Glomerular endothelial cell (primary cell): ENCODE measurements at regions not wholly inside any gene's neighbourhood (a gene's known extent, or its start where the extent isn't known, plus 50 kb on each side); places are given as distances from the start of the nearest gene placed in this dataset.
"Not testable (repeated sequence)": the region's sequence is repeated elsewhere in the genome, so short reads cannot be mapped to it uniquely, and the experiment has no call there.

Source experiments
- DNase-seq: peaks from one replicate; pipeline ENCODE4 v3.0.0-alpha.2; 2011; ENCODE audit warnings: low read depth, low spot score; ENCODE audit errors: extremely low read depth

DNA sequence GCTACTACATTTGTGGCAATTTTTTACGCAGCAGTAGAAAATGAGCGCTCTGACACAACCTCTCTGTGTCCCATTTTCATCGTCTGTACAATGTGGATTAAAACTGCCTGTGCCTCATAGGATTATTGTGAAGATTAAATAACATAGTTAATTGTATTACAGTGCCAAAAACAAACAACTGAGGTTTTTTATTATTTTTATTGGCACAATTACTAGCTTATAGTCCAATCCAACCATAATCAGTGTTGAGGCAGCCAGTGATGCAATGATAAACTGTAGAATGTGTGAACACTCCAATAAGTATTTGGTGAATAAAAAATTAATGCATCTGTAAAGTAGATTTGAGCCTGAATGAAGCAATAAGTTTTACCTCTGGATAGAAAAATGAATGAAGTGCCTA lies 588.3 kb downstream of the DNAH5 start:
- DNase-seq = no peak

DNA sequence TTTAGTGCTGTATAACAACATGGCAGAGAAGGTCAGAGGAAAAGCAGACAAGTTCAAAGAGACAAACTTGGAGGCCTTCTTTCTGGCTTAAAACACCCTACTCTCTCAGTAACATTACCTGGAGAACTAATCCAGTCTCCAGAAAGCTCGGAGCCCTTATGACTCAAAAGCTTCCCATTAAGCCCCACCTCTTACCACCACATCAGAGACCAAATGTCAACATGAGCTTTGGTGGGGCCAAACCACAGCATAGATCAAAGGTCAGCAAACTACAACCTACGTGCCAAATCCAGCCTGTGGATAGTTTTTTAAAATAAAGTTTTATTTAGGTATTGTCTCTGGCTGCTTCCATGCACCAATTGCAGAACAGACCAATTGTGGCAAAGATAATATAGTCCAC lies 589.9 kb downstream of the DNAH5 start:
- DNase-seq = no peak

DNA sequence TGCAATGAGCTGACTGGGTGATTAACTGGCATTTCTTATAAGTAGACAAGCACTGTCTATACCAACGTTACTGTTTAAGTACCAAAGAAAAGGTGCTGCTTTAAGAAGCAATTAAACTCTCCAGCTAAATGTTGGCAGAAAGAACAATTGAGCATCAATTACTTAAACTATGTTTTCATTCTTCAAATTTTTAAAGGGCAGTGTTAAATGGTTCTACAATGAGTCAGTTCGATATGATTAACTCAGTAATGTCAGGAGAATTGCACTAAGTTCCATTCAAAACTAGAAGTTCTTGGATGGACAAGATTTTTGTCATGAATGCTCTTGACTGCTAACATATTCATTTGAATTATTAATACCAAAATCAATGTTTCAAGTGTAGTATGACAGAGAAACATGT lies 593.7 kb downstream of the DNAH5 start:
- no peak for DNase-seq

DNA sequence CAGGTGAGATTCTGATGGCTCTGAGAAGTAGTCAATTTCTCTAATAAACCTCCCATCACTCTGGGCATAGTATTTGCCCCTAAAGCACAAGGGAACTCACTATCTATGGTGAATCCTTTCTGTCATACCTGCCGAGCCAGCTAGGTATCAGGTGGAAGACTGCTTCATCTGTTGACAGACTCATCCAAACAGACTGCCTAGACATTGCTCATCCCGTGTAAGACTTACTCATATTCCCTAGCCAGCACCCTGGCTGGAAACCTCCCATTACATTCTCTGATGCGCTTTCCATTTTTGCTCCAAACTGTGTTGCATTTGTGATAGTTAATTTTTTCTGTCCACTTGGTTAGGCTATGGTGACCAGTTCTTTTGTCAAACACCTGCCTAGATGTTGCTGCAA lies 595.9 kb downstream of the DNAH5 start:
- no peak for DNase-seq

DNA sequence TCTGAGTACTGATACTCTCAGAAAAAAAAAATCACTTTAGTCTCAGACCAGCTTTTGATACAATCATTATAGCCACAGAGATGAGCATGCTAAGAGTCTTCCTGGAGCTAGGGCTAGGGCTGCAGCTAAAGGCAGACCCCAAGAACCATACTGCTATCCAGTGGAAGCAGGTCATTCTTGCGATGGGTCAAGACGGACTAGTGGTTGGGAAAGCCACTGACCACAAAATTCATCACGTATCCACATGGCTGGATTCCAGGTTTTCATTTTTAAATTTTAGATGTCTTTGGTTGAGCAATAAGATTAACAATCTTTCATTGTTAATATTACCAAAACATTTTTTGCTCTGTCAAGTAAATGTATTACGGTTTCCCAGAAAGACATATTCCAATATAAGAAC lies 598.1 kb downstream of the DNAH5 start:
- no peak for DNase-seq

DNA sequence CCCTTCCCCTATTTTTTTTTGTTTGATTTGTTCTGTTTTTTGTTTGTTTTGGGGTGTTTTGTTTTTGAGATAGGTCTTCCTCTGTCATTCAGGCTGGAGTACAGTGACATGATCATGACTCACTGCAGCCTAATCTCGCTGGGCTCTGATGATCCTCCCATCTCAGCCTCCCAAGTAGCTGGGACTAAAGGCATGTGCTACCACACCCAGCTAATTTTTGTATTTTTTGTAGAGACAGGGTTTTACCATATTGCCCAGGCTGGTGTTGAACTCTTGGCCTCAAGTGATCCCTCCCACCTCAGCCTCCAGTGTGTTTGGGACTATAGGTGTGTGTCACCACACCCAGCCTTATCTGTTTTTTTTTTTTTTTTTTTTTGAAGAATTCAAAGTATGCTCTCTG lies 605.4 kb downstream of the DNAH5 start:
- no peak for DNase-seq

DNA sequence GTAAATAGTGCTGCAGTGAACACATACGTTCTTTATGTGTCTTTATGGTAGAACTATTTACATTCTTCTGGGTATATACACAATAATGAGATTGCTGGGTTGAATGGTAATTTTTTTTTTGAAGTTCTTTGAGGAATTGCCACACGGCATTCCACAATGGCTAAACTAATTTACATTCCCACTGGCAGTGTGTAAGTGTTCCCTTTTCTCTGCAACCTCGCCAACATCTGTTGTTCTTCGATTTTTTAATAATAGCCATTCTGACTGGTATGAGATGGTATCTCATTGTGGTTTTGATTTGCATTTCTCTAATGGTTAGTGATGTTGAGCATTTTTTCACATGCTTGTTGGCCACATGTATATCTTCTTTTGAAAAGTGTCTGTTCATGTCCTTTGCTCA lies 609.5 kb downstream of the DNAH5 start:
- DNase-seq = not testable (repeated sequence)

DNA sequence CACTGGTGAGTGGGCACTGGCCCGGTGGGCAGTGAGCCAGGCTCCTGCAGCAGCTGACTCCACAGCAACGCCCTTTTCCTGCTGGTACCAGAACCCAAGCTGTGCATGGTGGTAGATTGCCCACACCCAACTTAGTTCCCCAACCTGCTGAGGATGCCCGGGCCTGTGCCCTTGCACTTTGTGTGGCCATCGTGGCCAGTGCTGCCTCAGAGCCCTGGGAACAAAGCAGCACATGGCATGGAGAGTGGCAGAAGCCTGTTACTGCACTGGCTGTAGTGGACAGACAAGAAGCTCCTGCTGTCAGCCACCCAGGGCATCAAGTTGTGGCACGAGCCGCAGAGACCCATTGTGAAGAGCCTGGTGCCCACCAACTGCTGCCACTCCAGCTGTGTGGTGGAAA lies 612.9 kb downstream of the DNAH5 start:
- no peak for DNase-seq

DNA sequence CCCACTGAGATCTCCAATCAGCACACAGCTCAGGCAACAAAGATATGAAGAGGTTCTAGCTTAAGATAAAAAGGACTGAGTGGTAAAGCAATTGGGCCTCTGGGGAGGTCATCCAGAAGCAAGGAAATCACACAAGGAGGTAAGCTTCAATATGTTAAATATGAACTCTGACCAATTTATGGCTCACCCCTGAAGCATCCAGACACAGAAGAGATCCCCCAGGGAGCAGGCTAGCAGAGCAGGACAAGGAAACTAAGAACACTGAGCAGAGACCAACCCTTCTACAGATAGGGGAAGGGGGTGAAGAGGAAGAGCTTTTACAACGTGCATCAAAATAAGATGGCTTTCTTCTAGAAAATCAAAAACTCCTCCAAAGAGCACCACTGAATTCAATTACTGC lies 616.2 kb downstream of the DNAH5 start:
- no peak for DNase-seq

DNA sequence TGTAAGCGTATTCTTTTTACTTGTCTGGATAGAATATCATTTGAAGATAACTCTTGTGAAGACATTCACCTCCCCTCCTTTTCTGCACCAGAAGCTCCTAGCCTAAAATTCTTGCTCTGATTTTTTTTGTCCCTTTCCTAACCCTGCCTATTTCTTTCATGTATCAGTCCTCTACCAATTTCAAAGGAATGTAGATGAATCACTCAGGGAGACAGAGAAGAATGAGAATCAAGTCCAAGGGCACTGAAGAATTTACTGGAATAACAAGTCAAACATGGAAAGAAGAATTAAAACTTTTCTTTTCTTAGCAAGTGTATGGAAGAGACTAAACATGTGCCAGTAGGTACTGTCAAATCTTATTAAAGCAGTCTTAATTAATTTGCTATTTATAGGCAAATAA lies 618.7 kb downstream of the DNAH5 start:
- DNase-seq = no peak

DNA sequence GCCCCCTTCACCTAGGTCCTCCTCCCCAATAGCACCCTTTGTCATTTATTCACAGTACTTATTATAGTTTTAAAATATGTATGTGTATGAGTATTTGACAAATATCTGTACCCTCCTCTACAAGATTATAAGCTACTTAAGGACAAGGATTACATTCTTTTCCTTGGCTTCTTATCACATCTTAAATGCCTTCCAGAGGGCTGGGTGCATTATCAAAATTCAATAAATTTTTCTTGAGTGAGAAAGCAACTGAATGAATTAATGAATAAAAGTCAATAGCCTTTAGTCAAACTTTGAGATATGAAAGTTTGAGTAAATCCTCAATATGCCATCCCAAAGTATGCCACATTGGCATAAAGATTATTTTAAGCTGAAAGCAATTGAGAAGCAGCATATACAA lies 621.7 kb downstream of the DNAH5 start:
- DNase-seq = no peak

DNA sequence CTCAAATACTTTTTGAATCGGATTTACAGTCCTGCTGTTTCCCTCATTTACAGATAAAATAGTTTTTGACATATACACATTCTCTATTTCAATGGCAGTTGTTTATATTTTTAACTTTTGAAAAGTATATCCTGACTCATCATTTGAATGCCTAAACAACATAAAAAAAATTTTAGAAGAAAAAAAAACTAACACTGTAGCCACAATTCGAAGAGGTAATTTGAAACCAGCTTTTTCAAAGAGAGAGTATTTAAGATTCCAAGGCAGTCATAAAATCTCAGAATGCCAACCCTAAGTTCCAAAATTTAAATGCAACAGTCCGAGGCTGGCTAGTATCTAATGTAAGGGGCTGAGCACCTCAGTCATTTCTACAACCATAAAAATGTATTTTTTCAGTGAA lies 626.8 kb downstream of the DNAH5 start:
- no peak for DNase-seq

DNA sequence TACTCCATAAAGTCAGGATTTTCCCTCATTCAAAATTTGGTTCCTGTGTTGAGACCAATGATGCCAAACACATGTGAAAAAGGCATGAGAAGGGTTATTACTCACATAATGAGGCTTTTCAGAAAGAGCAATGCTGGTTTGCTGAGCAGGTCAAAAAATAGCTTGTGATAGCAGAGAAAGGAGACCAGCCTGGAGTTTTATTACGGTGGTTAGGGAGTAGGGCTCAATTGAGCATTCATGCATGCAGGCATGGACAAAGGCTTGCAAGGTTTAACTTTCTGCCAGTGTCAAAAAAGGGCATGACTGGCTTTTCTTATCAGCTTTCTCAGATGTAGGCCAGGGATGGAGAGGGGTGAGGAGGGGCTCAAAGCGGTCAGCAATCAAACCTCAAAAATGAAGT lies 628.3 kb downstream of the DNAH5 start:
- no peak for DNase-seq

DNA sequence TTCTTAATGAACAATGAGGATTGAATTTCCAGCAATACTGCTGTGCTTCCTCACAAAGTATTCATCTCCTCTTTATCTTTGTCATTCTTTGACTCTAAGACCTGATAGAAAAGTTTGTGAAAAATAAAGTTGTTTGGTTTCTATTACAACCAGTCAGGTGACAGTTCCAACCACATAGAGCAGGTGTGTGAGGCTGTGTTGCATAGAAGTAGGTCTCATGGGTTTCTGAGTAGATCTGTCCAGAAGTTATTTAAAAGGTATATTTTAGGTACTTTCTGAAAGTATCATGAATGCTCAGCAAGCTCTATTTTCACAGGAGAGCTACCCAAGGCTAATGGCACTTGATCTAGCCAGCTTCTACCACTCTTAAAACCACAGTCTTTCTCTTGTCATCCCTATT lies 637.0 kb downstream of the DNAH5 start:
- DNase-seq = no peak

DNA sequence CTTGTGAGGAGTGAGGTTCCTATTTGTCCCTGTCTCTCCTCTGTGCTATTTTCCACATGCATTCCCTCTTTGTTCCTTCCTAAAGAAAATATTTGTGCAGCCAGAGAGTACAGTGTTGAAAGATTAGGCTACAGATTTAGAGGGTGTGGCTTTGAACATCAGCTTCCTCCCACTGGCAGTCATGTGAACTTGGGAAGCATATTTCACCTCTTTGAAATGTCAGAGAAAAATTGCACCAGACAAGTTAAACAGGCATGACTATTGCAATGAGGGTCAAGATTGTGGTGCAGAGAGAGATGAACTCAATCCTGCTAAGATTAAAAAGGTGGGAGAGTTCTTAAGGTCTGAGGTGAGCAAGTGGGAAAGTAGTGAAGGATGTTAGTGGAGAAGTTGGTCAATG lies 641.0 kb downstream of the DNAH5 start:
- no peak for DNase-seq

DNA sequence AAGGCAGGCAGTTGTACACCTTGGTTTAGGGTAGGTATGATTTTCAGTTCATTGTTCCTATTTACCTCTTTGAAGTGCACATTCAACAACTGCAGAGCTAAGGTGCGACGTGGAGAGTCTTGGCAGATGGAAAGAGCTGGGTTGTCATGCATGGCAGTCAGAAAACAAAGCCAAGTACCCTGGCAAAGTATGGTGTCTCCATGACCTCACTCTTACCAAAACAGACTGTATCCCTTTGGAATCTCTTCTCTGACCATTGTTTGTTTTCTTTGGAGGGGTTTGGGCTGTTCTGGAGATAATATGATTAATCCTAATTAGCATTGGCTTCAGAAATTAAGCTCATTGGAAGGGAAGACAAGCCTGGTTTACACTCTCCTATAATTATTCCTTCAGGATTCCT lies 665.7 kb downstream of the DNAH5 start:
- DNase-seq = no peak

DNA sequence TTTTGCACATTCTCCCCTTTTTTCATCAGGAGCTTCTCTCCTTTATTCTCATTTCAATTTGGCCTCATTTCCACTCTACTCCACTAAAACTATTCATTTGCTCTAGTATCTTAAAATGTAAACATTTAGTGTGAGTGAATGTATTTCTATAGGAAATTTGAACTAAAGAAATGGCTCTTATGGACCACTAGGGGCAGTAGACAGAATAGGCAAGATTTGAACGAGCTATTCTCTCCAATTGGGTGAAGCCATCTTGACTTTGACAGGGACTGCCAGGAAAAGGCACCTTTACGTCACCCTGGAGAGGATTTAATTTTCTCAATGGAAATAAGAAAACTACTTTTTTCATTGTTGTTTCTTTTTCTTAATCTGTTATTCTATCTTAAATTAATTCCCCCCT lies 666.3 kb downstream of the DNAH5 start:
- DNase-seq = no peak

DNA sequence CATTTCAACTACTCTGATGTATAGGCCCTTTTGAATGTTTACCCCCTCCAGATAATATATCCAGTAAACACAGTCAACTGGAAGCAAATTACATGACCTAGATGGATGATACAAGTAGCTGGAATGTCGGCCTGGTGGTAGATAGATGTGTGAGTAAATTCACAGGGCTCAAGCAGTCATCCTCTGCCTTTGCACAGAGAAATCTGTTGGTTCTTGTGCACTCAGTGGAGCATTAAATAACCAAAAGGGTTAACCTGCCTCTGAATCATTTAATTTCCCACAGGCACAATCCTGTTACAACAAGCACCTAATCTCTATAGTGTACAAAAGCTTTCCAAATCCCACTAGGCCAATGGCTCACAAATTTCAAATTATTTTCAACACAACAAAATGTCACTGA lies 668.3 kb downstream of the DNAH5 start:
- no peak for DNase-seq

DNA sequence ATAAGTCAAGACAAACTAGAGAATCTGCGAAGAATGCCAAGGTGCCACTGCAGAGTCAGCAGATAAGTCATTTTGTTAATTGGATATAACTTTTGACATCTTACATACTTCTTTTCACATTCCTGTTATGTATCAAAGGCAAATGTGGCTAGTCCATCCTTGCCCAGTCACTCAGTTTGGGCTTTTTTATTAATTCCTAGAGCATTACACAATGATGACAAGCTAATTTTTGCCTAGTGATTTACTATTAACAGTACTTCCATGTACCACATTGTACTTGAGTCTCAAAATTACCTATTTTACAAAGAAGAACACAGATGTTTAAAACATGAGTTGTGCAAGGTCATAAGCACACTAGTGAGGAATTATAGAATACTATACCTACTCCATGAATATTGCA lies 680.8 kb downstream of the DNAH5 start:
- no peak for DNase-seq

DNA sequence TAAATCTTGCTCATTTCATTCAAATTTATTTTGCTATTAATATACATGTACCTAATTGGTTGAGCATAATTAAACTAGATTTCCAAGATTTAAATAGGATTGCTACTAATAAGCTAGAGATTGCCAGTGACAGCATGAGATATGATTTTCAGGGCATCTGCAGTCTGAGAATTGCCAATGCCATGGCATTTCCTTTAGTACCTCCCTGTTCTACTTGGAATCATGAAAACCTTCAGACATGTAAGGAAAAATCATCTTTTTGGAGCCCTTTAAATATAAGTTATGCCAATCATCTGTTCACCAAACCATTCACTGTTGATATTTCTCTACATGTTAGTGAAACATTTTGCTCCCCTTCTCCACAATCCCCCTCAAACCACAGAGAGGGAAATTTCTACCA lies 691.4 kb downstream of the DNAH5 start:
- DNase-seq = no peak

DNA sequence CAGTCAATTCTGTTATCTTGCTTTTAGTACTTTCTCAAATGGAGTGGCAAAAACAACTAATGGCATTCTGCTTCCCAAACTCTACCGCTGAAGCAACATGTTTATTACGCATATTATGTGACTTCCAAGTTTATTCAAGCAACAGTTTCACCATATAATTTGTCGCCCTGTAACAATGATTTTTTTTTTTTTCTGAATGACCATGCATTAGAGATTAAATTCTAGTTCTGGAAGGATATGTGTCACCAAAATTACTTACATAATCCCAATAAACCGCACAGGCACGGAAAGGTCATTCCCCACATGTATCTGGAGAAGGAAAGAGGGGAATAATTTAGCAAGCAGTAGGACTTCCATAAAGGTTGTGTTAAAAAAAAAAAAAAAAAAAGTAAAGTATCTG lies 691.8 kb downstream of the DNAH5 start:
- no peak for DNase-seq

DNA sequence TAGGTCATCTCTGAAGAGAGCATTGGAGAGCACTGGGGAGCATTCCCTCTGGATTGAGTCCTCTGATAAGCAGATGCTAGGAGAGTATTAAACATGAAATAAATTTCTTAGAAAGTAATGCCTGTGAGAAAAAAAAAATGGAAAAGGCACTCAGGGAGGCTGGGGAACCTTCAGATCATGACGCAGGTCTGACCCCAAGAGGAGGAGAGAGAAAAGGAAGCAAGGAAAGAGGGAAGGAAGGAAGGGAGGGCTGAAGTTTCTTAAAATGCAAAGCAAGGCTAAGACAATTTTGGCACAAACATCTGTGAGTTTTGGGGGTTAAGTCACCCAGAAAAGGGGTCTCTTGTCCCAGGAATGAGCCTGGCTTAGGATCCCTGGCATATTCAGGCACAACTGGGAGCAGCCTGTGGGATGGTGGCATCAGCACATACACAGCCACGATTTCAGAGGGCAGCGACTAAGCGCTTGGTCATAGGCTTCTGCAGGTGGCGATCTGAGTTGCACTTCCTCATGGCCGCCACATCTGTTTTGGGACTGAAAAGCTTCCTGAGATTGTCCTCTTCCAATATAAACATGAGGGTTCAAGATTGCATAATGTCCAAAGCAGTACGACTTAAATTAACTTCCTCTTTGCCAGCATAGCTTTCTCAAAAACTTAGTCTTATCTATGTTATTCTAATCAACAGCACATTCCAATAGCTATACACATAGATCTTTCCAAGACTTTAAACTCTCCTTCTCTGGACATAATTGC lies 692.7 kb downstream of the DNAH5 start:
- peak; percentile 7 for DNase-seq
